ENCODE measurements at regions not wholly inside any gene's neighbourhood (a gene's known extent, or its start where the extent isn't known, plus 50 kb on each side); places are given as distances from the start of the nearest gene placed in this dataset.

DNA sequence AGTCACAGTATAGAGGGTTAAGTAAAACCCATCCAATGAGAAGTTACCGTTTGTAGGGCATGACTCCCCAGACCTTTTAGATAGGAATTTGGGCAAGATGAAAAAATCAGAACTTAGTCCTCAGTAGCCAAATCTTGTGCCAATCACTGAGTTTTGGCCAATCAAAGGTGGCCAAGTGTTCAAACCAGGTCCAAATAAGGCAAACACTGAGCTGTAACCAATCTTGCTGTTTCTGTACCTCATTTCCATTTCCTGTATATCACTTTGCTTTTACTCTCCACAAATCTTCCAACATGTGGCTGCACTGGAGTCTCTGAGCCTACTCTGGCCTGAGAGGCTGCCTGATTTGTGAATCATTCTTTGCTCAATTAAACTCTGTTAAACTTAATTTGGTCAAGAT lies 81.8 kb upstream of the GPR6 start:
- TF ChIP-seq EZH2 (IDR thresholded peaks at IDR 0.05; ENCODE audit: insufficient read depth, poor library complexity, severe bottlenecking), result no peak
- TF ChIP-seq EZH2phosphoT487 (IDR thresholded peaks at IDR 0.05; ENCODE audit: insufficient read depth, low read depth), result no peak

Data from GM23248 (cell line).